NOMO-1 (cell line): ENCODE measurements at regions not wholly inside any gene's neighbourhood (a gene's known extent, or its start where the extent isn't known, plus 50 kb on each side); places are given as distances from the start of the nearest gene placed in this dataset.
A peak's percentile ranks its signal among the peaks of the same experiment; 100 is the strongest.
"Not testable (repeated sequence)": the region's sequence is repeated elsewhere in the genome, so short reads cannot be mapped to it uniquely, and the experiment has no call there.

Source experiments
- DNase-seq, 2 experiments: peaks; one replicate each; lab custom pipeline; 2025; ENCODE audit not compliant: unreplicated experiment in 2 of 2; lab: John Stamatoyannopoulos, UW

- DNase-seq, result not testable (repeated sequence)
These were observed 189.1 kb downstream of the DUSP10 start for GRCh38 chr1:221552792-221553191.

- DNase-seq, result no peak
These were observed 186.0 kb downstream of the DUSP10 start for GRCh38 chr1:221555689-221556433.

DNA sequence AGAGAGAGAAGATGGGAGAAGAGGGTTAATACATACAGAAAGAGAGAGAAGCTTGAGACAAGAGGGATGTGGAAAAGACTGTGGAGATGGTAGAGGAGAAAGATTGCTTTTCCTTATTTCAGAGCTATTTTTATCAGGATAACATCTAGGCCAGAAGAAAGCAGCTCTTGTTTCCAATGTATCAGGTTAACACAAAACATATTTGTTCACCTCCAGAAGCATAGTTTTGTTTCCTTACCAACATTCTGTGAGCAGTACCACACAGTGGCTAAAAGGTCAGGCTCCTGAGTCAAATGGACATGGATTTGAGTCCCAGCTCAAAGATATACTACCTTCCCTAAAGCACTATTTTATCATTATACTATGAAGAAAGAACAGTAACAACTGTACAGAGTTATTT, 185.5 kb downstream of the DUSP10 start:
- DNase-seq, result no peak

GRCh38 chr1:221557013-221557412, 184.9 kb downstream of the DUSP10 start:
- peak in 1 of 2 experiments; percentile 13 for DNase-seq

- peak in 1 of 2 experiments; percentile 74 for DNase-seq
These were observed 183.5 kb downstream of the DUSP10 start for GRCh38 chr1:221558396-221558795.

GRCh38 chr1:221559911-221560310, 182.0 kb downstream of the DUSP10 start:
- peak in 1 of 2 experiments; percentile 45 for DNase-seq

- DNase-seq, result no peak
These were observed 179.1 kb downstream of the DUSP10 start for GRCh38 chr1:221562542-221563475.

- DNase-seq, result no peak
These were observed 178.4 kb downstream of the DUSP10 start for GRCh38 chr1:221563476-221563921.

- no peak for DNase-seq
These were observed 177.0 kb downstream of the DUSP10 start for GRCh38 chr1:221564891-221565290.

DNA sequence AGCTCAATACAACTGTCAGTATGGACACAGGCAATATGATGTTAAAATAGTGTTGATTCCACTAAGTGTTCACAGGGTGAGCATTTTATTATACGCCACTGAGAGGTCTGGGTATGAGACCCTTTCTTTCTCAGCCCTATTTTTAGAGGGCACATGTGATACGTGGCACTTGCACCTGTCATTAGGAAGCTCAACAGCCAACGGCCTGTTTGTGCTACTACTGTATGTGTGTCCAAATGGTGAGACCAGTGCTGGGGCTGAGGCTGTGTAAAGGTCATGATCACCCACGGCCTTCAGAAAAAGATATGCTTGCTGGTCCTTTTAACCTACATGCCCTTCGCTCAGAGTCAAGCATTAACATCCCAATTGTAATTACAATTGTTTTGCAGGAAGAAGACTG, 176.2 kb downstream of the DUSP10 start:
- DNase-seq, result no peak

- peak in 1 of 2 experiments; percentile 42 for DNase-seq
These were observed 173.9 kb downstream of the DUSP10 start for GRCh38 chr1:221567859-221568507.

- no peak for DNase-seq
These were observed 168.1 kb downstream of the DUSP10 start for GRCh38 chr1:221573756-221574155.

GRCh38 chr1:221574529-221574928, 167.4 kb downstream of the DUSP10 start:
- DNase-seq, result no peak

- no peak for DNase-seq
These were observed 166.3 kb downstream of the DUSP10 start for GRCh38 chr1:221575605-221576004.

GRCh38 chr1:221576268-221576667, 165.6 kb downstream of the DUSP10 start:
- no peak for DNase-seq

DNA sequence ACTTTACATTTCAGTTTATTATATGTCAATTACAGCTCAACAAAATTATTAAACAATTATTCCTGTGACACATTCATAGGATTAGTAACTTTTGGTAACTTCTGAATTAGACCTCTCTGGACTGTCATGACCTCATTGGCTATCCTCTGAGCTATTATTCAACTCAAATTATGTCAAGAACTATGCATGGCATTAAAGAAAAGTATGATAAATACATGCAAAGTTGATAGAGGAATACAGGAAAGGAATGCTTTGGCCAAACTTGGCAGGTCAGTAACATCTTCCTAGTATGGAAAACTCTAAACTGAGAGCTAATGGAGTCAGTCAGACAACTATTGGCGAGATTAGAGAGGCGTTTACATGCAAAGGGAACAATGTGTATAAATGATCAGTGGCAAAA, 158.4 kb downstream of the DUSP10 start:
- DNase-seq, result no peak

GRCh38 chr1:221587013-221587412, 154.9 kb downstream of the DUSP10 start:
- not testable (repeated sequence) for DNase-seq

GRCh38 chr1:221591250-221591649, 150.6 kb downstream of the DUSP10 start:
- DNase-seq, result not testable (repeated sequence)

DNA sequence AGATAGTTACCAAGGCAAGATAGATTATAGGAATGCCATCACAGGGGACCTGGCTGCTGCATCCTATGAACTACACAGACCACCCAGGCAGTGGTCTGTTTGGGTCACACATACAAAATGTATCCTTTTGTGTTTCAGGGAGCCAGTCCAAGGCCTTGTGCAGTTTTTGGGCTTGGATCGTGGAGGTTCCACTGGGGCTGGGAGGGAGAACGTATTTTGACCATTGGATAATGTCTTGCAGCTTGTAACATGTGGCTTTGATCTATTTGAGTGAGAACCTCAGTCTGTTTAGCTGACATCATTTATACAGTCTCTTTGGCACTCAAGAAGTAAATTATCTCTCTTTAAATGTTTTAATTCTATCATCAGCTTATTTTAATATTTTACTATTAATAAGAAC, 147.3 kb downstream of the DUSP10 start:
- DNase-seq, result no peak

GRCh38 chr1:221598122-221598521, 143.8 kb downstream of the DUSP10 start:
- no peak for DNase-seq

- no peak for DNase-seq
These were observed 140.7 kb downstream of the DUSP10 start for GRCh38 chr1:221601166-221601565.
